ENCODE measurements at regions not wholly inside any gene's neighbourhood (a gene's known extent, or its start where the extent isn't known, plus 50 kb on each side); places are given as distances from the start of the nearest gene placed in this dataset.

GRCh38 chr6:79373246-79373645, 138.8 kb upstream of the HMGN3 start:
- TF ChIP-seq POLR2AphosphoS5 (IDR thresholded peaks at IDR 0.05; ENCODE audit: low read depth, low read length): no peak
- no peak for TF ChIP-seq PAX5 (IDR thresholded peaks at IDR 0.05; ENCODE audit: insufficient read depth, low read length, severe bottlenecking)
- no peak for TF ChIP-seq POLR2A (IDR thresholded peaks at IDR 0.05; ENCODE audit: low read depth, low read length)
- no peak for TF ChIP-seq TAF1 (IDR thresholded peaks at IDR 0.05; ENCODE audit: low read depth, low read length)
- no peak for TF ChIP-seq POU2F2 (IDR thresholded peaks at IDR 0.05; ENCODE audit: low read depth, low read length)
